Stimulated activated naive CD4-positive, alpha-beta T cell (primary cell): ENCODE measurements at regions not wholly inside any gene's neighbourhood (a gene's known extent, or its start where the extent isn't known, plus 50 kb on each side); places are given as distances from the start of the nearest gene placed in this dataset.

Source experiments
- DNase-seq, 6 experiments: peaks; one replicate each; lab custom pipeline; 2025; lab: John Stamatoyannopoulos, UW

DNA sequence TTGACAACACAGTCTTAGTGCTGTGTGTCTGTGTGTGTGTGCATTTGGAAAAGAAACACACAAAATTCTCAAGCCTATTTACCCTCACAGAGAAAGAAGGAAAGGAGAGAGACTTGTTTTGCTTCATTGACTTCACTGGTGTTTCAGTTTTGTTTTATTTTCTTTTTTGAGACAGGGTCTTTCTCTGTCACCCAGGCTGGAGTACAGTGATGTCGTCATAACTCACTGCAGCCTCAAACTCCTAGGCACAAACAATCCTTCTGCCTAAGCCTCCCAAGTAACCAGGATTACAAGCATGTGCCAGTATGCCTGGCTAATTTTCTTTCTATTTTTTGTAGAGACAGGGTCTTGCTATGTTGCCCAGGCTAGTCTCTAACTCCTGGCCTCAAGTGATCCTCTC is 636.9 kb downstream of the TAFA4 start:
- DNase-seq: no peak

DNA sequence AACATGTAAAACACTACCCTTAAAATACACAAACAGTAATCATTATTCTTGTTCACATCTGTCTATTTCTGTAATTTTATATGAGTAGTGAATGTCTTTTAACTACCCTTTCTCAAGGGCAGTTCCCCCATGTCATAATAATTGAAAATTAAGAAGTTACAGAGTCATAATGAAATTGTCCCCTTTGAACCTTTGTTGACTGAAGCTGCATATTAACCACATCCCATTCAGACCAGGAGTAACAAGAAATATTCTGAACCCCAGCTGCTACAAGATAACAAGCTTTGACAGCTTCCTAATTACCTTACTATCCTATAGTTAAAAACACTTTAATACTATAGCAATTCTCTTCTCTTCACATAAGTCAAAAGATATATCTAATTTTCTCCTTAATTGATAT is 635.9 kb upstream of the SUCLG2 start:
- DNase-seq: no peak

DNA sequence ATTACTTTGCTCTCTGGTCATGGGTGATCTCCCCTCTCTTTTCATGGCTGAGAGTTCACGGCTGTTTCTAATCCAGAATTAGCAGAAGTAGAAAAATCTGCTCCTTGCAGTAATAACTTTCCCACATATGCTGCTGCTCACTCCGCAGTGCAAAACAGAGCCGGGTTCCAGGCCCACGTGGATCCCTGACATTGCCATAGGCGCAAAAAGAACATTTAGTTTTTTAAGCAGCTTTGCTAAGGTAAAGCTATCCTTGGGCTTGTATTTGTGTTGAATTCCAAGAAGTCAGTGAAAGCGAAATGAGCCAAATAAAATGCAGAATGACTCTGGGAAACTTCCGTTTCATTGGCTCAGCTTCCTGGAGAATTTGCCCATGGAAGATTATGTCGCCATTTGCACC is 633.7 kb upstream of the SUCLG2 start:
- DNase-seq: no peak

- no peak for DNase-seq
Measured at GRCh38 chr3:68287101-68287500, 632.7 kb upstream of the SUCLG2 start.

DNA sequence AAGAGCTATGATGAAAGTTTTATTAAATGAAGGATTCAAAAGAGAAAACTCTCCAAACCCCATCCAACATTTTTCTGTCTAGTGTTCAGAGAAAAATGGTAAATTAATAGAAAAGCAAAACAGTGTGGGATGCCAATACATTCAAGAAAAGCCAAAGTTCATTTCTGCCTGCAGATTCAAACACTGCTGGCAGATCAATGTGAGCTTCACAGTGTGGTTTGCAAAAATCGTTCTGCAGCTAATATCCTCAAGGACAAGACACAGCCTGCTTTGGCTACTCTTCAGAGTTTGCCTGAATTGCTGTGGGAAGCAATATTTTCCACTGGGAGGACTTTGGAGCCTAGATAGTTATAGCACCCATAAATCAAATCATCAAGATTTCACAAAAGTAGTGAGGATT is 619.9 kb upstream of the SUCLG2 start:
- no peak for DNase-seq

GRCh38 chr3:68271145-68271544 is 616.7 kb upstream of the SUCLG2 start:
- no peak for DNase-seq

DNA sequence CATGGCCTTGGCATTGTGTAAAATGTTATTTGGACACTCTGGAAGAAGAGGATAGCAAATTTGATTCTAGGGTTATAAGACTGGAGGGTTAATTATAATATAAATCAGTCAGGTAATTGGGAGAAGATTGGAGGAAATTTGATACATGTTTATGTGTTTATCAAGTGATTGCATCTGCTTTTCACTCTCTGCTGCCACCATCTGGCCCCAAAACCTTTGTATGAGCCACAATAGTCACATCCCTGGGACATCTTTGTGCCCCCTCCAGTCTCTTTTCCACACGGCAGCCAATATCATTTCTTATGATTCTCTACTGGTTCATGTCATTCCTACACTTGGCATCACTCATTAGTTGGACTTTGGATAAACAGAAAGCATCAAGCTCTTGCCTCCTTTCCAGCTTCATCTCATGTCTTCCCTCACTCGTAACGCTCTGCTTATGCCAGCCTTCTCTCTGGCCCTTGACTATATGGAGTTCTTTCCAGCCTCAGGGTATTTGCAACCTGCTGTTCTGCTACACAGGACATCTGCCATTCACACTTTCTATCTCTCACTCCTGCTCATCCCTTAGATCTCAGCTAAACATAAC is 602.3 kb upstream of the SUCLG2 start:
- DNase-seq: peak in 3 of 6 experiments; percentile 0 to 18 (median 14)

DNA sequence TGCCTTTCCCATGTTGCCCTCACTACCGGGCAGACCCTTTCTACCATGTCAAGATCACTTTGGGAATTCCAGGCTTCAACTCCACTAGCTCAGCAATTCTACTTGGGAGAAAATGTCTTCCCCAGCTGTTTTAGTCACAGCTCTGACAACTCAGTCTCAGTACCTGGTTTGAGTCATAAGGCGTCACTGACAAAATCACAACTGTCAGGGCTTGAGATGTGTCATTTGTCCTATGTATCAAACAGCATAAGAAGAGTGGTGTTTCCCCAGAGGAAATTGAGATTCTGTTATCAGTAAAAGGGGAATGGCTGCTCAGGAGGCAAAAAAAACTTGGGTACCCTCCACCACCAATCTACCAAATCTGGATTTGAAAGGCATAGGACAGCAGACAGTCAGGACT is 594.9 kb upstream of the SUCLG2 start:
- DNase-seq: no peak

GRCh38 chr3:68242606-68243005 is 588.2 kb upstream of the SUCLG2 start:
- DNase-seq: no peak

GRCh38 chr3:68239542-68239941 is 585.1 kb upstream of the SUCLG2 start:
- DNase-seq: no peak

DNA sequence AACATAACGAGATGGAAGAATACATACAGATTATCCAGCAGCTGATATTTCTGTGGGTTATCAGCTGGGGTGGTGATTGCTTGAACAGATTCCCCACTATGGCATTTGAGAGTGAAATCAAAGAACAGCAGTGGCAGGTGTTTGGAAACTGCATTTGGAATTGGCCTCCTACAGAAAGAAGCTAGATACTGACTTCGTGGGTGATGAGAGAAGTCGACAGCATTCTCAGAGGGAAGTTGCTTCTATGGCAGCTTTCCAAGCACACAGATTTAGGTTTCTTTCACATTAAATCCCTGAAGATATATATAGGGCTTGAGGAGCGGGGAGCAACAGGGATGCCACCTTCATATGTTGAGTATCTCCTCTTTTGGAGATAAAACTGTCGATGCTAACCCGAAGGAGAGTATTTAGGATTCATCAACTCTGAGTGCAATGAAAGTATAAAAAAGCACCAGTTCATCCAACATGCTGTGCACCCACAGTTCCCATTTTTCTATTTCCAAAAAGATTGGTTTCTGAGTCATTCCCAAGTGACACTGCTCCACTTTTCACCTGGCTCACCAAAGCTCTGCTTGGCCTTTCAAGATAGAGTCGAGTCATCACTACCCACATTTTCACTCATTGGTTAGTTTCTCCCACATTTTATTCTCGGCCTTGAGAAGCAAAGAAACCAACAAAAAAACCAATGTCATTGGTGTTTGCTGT is 579.8 kb upstream of the SUCLG2 start:
- DNase-seq: no peak

GRCh38 chr3:68228856-68229255 is 574.4 kb upstream of the SUCLG2 start:
- no peak for DNase-seq

- DNase-seq: no peak
Measured at GRCh38 chr3:68220832-68221231, 566.4 kb upstream of the SUCLG2 start.

DNA sequence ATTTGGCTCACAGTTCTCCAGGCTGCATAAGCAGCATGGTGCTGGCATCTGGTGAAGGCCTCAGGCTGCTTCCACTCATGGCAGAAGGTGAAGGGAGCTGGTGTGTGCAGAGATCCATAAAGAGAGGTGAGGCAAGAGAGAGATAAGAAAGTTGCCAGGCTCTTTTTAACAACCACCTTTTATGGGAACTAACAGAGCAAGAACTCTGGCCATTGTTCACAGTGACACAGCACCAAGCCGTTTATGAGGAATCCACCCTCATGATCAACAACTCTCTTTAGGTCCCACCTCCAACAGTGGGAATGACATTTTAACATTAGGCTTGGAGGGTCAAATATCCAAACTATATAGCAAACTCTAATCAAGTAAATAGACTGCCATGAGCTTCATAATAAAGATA is 557.2 kb upstream of the SUCLG2 start:
- DNase-seq: no peak

- DNase-seq: no peak
Measured at GRCh38 chr3:68210635-68211034, 556.2 kb upstream of the SUCLG2 start.

- no peak for DNase-seq
Measured at GRCh38 chr3:68207327-68207726, 552.9 kb upstream of the SUCLG2 start.

DNA sequence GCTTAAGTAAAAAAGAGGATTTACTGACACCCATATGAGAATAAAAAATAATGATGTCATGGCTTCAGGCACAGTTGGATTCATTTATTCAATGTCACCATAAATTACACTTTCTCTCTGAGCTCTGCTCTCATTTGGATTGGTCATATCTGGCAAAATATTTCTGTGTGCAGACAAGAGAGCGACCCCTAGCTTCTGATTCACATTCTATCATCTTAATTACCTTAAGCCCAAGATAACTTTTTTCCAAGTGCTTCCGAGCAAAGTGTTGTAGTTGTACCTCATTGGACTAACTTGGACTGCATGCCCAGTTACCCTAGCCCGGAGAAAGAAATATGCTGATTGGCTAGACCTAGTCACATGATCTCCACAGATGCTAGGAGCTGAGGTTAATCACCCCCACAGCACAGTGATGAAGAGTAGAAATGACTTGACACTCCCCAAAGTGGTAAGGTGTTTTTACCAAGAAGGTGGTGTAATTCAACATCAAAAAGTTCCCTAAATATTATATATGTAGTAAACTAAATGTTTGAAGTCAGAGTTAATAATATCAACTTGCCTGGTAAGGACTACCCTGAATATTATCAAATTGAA is 552.2 kb upstream of the SUCLG2 start:
- no peak for DNase-seq

- DNase-seq: no peak
Measured at GRCh38 chr3:68186733-68187132, 532.3 kb upstream of the SUCLG2 start.

GRCh38 chr3:68176600-68176999 is 522.2 kb upstream of the SUCLG2 start:
- no peak for DNase-seq

DNA sequence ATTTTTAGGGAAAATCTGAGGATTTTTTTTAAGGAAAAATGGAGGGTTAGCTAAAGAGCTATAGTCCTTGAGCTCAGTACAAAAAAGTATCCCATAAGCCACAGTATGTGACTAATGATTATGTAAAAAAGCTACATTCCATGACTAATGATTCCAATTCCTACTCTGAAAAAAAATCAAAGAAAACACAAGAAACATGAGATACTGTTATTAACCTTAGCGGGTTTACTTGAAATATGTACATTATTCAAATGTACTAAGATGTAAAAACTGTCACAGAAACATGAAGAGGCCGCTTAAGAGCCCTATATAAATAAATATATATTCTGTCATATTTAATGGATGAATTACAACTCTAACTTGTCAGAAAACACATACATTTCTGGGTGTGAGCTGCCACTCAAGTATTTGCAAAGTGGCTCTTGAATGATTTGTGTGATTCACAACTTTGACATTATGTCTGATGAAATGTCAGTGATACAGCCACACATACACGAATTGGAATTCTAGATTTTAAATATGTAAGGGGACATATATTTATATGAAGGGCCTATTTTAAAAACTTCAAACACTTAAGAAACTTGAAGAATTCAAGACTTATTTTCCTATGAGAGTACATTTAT is 518.7 kb upstream of the SUCLG2 start:
- no peak for DNase-seq

DNA sequence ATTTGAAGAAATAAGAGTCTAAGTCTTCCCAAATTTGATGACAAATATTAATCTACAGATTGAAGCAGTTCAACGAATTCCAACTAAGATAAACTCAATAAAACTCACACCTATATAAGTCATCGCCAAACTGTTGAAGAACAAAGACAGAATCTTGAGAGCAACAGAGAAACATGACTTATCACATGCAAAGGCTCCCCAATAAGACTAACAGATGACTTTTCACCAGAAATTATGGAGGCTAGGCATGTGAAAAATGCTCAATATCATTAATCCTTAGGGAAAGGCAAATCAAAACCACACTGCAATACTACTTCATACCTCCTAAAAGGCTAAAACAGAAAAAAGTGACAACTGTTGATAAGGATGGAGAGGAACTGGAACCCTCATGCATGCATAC is 517.6 kb upstream of the SUCLG2 start:
- no peak for DNase-seq

- no peak for DNase-seq
Measured at GRCh38 chr3:68163968-68164367, 509.6 kb upstream of the SUCLG2 start.

DNA sequence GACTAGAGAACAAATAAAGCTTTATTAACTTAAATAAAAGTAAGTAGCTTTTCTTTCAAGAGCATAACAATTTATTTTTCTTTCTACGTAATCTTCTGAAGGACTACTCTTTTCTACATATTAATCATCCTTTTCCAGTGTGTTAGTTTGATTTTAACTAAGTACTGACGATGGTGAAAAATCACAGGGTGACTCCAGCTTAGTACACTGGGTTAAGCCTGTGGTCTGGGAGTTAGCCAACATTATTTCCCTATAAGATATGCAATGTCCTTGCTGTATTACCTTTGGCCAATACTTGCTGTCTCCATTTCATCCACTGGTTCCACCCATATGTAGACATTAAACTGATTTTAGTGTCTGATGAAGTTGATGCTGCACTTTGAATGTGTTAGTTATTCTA is 508.6 kb upstream of the SUCLG2 start:
- DNase-seq: no peak
